GM12892 (cell line): ENCODE measurements at regions not wholly inside any gene's neighbourhood (a gene's known extent, or its start where the extent isn't known, plus 50 kb on each side); places are given as distances from the start of the nearest gene placed in this dataset.

Source experiments
- POLR2A ChIP-seq: IDR thresholded peaks from 2 replicates; pipeline ENCODE4 v1.6.1; 2011; ENCODE audit warnings: low read depth, low read length, control low read depth
- POLR2AphosphoS5 ChIP-seq: IDR thresholded peaks from 2 replicates; pipeline ENCODE4 v1.6.1; 2011; ENCODE audit warnings: low read depth, low read length, control low read depth
- TAF1 ChIP-seq: IDR thresholded peaks from 2 replicates; pipeline ENCODE4 v1.6.1; 2011; ENCODE audit warnings: low read depth, mild to moderate bottlenecking, control low read depth, low read length, borderline replicate concordance

DNA sequence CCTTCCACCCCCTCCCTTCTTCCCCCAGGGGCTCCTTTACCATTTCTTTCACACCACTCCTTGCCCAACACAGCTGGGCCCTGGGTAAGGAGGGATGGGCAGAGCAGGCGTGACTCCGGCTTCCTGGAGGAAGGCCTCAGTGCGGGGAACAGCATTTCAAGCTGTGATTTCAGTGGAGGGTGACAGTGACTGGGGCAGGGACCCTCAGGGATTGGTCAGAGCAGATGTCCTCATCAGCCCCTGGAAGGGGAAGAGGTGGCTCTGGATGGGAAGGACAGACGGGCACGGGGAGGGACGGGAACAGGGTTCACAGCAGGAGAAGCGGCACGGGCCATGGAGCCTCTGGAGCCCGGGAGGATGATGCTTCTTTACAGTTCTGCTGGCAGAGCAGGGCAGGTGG, 130.8 kb upstream of the TWIST2 start:
- TF ChIP-seq POLR2A (no peak), POLR2AphosphoS5 (no peak), TAF1 (no peak)
